Stimulated activated CD8-positive, alpha-beta memory T cell treated with anti-CD3 and anti-CD28 coated beads, Interleukin-12 subunit alpha, Interleukin-12 subunit beta, amount 100 ng/mL, for 1 hour (primary cell): ENCODE measurements at regions not wholly inside any gene's neighbourhood (a gene's known extent, or its start where the extent isn't known, plus 50 kb on each side); places are given as distances from the start of the nearest gene placed in this dataset.

Experiments used
- DNase-seq: peaks from one replicate; pipeline ENCODE4 v3.0.0-alpha.2; 2020; ENCODE audit warnings: low read depth

GRCh38 chr11:64457416-64458010, 98.2 kb upstream of the SLC22A11 start:
- DNase-seq = no peak

- DNase-seq = no peak
These were observed 96.7 kb upstream of the SLC22A11 start for GRCh38 chr11:64458997-64459396.

- DNase-seq = no peak
These were observed 96.1 kb upstream of the SLC22A11 start for GRCh38 chr11:64459609-64460008.

- DNase-seq = no peak
These were observed 94.7 kb upstream of the SLC22A11 start for GRCh38 chr11:64461081-64461480.

GRCh38 chr11:64466115-64466718, 89.5 kb upstream of the SLC22A11 start:
- DNase-seq = no peak

GRCh38 chr11:64469288-64469687, 86.5 kb upstream of the SLC22A11 start:
- no peak for DNase-seq

- no peak for DNase-seq
These were observed 82.9 kb upstream of the SLC22A11 start for GRCh38 chr11:64472593-64473455.

GRCh38 chr11:64474680-64475079, 81.1 kb upstream of the SLC22A11 start:
- no peak for DNase-seq

GRCh38 chr11:64475145-64475544, 80.6 kb upstream of the SLC22A11 start:
- no peak for DNase-seq

GRCh38 chr11:64476881-64477280, 78.9 kb upstream of the SLC22A11 start:
- no peak for DNase-seq

GRCh38 chr11:64477675-64478074, 78.1 kb upstream of the SLC22A11 start:
- no peak for DNase-seq

- DNase-seq = no peak
These were observed 73.2 kb upstream of the SLC22A11 start for GRCh38 chr11:64482588-64482987.

- DNase-seq = no peak
These were observed 71.3 kb upstream of the SLC22A11 start for GRCh38 chr11:64484191-64485022.

- no peak for DNase-seq
These were observed 70.7 kb upstream of the SLC22A11 start for GRCh38 chr11:64485074-64485473.

- DNase-seq = no peak
These were observed 65.8 kb upstream of the SLC22A11 start for GRCh38 chr11:64489831-64490441.

- DNase-seq = no peak
These were observed 65.1 kb upstream of the SLC22A11 start for GRCh38 chr11:64490562-64491216.

GRCh38 chr11:64492561-64492960, 63.2 kb upstream of the SLC22A11 start:
- DNase-seq = no peak

GRCh38 chr11:64498136-64498535, 57.6 kb upstream of the SLC22A11 start:
- DNase-seq = no peak

- DNase-seq = no peak
These were observed 56.3 kb upstream of the SLC22A11 start for GRCh38 chr11:64499261-64500004.

- no peak for DNase-seq
These were observed 55.3 kb upstream of the SLC22A11 start for GRCh38 chr11:64500176-64501013.
